SU-DHL-6 (cell line): ENCODE measurements at regions not wholly inside any gene's neighbourhood (a gene's known extent, or its start where the extent isn't known, plus 50 kb on each side); places are given as distances from the start of the nearest gene placed in this dataset.

Experiments used
- H2AFZ ChIP-seq: fragments of 200-600 bp; sonication (generic); 2 replicates; pipeline ENCODE4 v1.6.1; 2014; ENCODE audit warnings: low read depth, mild to moderate bottlenecking, moderate library complexity, mixed read lengths, antibody characterized with exemption, low read length; ENCODE audit not compliant: severe bottlenecking
- H3F3A ChIP-seq: fragments of 200-600 bp; shearing (Covaris generic); 2 replicates; pipeline ENCODE4 v1.6.0; 2016; ENCODE audit warnings: antibody characterized with exemption, mild to moderate bottlenecking; ENCODE audit not compliant: insufficient read depth
- H3K27ac ChIP-seq: fragments of 200-600 bp; sonication (generic); 2 replicates; pipeline ENCODE4 v1.5.1; 2016; ENCODE audit warnings: low read depth, mild to moderate bottlenecking, low read length, moderate library complexity, mixed read lengths
- H3K27me3 ChIP-seq: fragments of 200-600 bp; sonication (generic), shearing (Covaris generic); 2 replicates; pipeline ENCODE4 v1.6.0; 2014; ENCODE audit warnings: mild to moderate bottlenecking, low read length
- H3K36me3 ChIP-seq: fragments of 200-600 bp; sonication (generic); 2 replicates; pipeline ENCODE4 v1.6.1; 2014; ENCODE audit warnings: mild to moderate bottlenecking, low read length, mixed read lengths
- H3K4me2 ChIP-seq: fragments of 300-600, 200-600 bp; shearing (Covaris generic), sonication (generic); 2 replicates; pipeline ENCODE4 v1.6.0; 2014; ENCODE audit warnings: low read length, low read depth, mild to moderate bottlenecking; ENCODE audit not compliant: poor library complexity, severe bottlenecking
- H3K4me3 ChIP-seq: fragments of 200-600 bp; sonication (generic); 2 replicates; pipeline ENCODE4 v1.5.1; 2014; ENCODE audit warnings: antibody characterized with exemption, low read length, mild to moderate bottlenecking, mixed read lengths; ENCODE audit not compliant: insufficient read depth, poor library complexity, severe bottlenecking
- H3K79me2 ChIP-seq: fragments of 200-600 bp; sonication (generic); 2 replicates; pipeline ENCODE4 v1.6.1; 2014; ENCODE audit warnings: mild to moderate bottlenecking, low read length, moderate library complexity; ENCODE audit not compliant: insufficient read depth
- H3K9ac ChIP-seq: fragments of 200-600 bp; sonication (generic); 2 replicates; pipeline ENCODE4 v1.7.0; 2014; ENCODE audit warnings: mild to moderate bottlenecking, low read length
- H3K9me2 ChIP-seq: fragments of 200-600 bp; sonication (generic); replicated peaks from 2 replicates; pipeline ENCODE4 v1.6.1; 2014; ENCODE audit warnings: low read length; ENCODE audit not compliant: insufficient read depth
- H3K9me3 ChIP-seq: fragments of 200-600 bp; sonication (generic); 2 replicates; pipeline ENCODE4 v1.6.1; 2014; ENCODE audit warnings: low read length, mixed read lengths; ENCODE audit not compliant: insufficient read depth
- H4K20me1 ChIP-seq: fragments of 200-600 bp; sonication (generic); 2 replicates; pipeline ENCODE4 v1.6.1; 2014; ENCODE audit warnings: low read depth, mild to moderate bottlenecking, antibody characterized with exemption, low read length, moderate library complexity, mixed read lengths
- CTCF ChIP-seq: fragments of 200-600 bp; sonication (generic); IDR thresholded peaks from one replicate; pipeline ENCODE4 v1.5.1; 2017; ENCODE audit warnings: antibody characterized with exemption, mild to moderate bottlenecking, low read length, moderate library complexity; ENCODE audit not compliant: insufficient read depth, poor library complexity, severe bottlenecking
- EZH2phosphoT487 ChIP-seq: fragments of 200-600 bp; sonication (generic), shearing (Covaris generic); conservative IDR thresholded peaks from 2 replicates; pipeline ENCODE4 v1.6.1; 2018; ENCODE audit warnings: mild to moderate bottlenecking, antibody characterized with exemption, low read length, moderate library complexity, mixed read lengths

DNA sequence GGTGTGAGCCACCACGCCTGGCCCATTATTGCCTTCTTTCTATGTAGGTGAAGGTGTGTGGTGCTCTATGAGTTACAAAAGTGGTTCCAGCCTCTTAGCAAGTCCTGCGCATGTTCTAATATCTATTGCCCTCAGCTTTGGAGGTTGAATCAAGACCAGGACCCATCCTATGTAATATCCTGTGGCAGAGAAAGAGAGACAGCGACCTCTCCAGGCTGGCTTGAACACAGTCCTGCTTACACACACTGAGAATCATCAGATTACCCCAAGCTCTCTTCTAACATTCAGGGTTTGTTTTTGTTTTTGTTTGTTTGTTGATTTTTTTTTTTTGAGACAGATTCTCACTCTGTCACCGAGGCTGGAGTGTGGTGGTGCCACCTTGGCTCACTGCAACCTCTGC lies 94.7 kb upstream of the OSMR start:
- Histone ChIP-seq H3K79me2 (no peaks in the 10 kb centered on the region), H3K27ac (no peak overlapping the region), H3K4me2 (no peak overlapping the region), H3K9ac (no peak overlapping the region), H2AFZ (no peak overlapping the region), H3K9me3 (no peaks in the 10 kb centered on the region), H3K36me3 (no peaks in the 10 kb centered on the region), H3K9me2 (no peaks in the 10 kb centered on the region), H3K4me3 (no peak overlapping the region), H3F3A (no peaks in the 10 kb centered on the region), H4K20me1 (no peaks in the 10 kb centered on the region), H3K27me3 (no peaks in the 10 kb centered on the region)
- TF ChIP-seq CTCF (no peak), EZH2phosphoT487 (no peak)

DNA sequence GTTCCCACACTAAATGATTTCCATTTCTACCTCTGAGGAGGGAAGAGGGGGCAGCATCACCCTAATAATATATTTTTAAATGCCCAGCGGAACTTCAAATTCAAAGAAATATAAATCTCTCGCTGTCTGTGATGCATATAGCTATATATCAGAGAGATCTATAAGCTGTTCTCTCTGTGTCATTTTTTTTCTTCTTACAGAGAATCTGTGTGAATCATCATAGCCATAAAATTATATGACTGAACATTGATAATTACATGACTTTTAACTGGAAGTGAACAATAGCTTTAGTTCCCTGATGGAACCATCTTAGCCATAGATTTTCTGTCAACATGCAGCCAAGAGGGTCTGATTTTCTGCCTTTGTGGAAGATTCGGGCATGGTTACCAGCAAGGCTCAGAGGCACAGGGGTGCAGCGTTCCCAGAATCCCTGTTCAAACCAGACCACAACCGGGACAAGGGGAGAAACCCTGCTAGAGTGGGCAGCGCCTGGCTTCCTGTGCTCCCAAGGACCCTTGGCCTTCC lies 93.7 kb upstream of the OSMR start:
- H3K27me3 ChIP-seq, result no peaks in the 10 kb centered on the region
- no peaks in the 10 kb centered on the region for H4K20me1 ChIP-seq
- H3K4me3 ChIP-seq, result no peak overlapping the region
- no peaks in the 10 kb centered on the region for H3K79me2 ChIP-seq
- H3K4me2 ChIP-seq, result no peak overlapping the region
- H2AFZ ChIP-seq, result no peak overlapping the region
- no peaks in the 10 kb centered on the region for H3K9me3 ChIP-seq
- no peak overlapping the region for H3K27ac ChIP-seq
- no peaks in the 10 kb centered on the region for H3F3A ChIP-seq
- no peak overlapping the region for H3K9ac ChIP-seq
- no peaks in the 10 kb centered on the region for H3K36me3 ChIP-seq
- TF ChIP-seq CTCF (no peak), EZH2phosphoT487 (no peak)
- no peaks in the 10 kb centered on the region for H3K9me2 ChIP-seq

DNA sequence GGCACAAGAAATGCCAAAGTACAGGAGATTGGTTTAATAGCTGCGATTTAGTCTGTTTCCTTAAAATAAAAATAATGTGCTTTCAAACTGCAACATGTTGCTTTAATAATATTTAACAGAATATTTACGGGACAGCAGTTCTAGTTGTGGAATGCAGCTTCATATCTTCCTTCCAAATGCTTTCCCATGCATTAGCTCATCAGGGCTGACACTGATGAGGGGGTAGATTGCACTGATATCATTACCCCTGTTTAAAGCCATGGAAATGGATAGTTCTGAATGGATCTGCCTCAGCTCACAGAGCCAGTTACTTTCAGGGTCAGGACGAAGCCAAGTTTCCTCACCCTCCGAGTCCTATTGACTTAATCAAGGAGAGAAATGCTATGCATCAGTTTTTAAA lies 93.2 kb upstream of the OSMR start:
- Histone ChIP-seq H3K4me3 (no peak overlapping the region), H3K9ac (no peak overlapping the region), H2AFZ (no peak overlapping the region), H3K27me3 (no peaks in the 10 kb centered on the region), H3K36me3 (no peaks in the 10 kb centered on the region), H3K9me2 (no peaks in the 10 kb centered on the region), H3K79me2 (no peaks in the 10 kb centered on the region), H3K27ac (no peak overlapping the region), H3K4me2 (no peak overlapping the region), H4K20me1 (no peaks in the 10 kb centered on the region), H3K9me3 (no peaks in the 10 kb centered on the region), H3F3A (no peaks in the 10 kb centered on the region)
- TF ChIP-seq CTCF, result no peak
- no peak for TF ChIP-seq EZH2phosphoT487

DNA sequence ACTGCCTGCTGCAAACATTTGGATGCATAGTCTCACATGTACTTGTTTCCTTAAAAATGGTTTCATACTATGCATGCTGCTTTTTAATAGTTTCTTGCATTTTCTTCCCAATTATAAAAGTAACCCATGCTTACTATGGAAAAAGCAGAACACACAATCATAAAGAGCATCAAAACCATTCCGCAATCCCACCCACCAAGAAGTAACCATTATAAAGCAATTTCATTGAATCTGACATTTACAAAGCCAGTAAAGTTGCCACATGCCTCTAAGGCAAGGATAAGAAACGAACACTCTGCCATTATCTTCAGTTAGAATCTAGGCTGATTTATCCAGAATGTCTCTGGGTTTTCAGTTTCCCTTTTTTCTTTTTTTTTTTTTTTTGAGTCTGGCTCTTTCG lies 92.7 kb upstream of the OSMR start:
- Histone ChIP-seq H3K4me3 (no peak overlapping the region), H3K79me2 (no peaks in the 10 kb centered on the region), H4K20me1 (no peaks in the 10 kb centered on the region)

More for the DNA sequence above, 92.7 kb upstream of the OSMR start:
- Histone ChIP-seq H3K27ac (no peak overlapping the region), H3K9me2 (no peaks in the 10 kb centered on the region), H3K27me3 (no peaks in the 10 kb centered on the region), H3K9ac (no peak overlapping the region), H3K4me2 (no peak overlapping the region), H3K36me3 (no peaks in the 10 kb centered on the region), H3K9me3 (no peaks in the 10 kb centered on the region), H3F3A (no peaks in the 10 kb centered on the region), H2AFZ (no peak overlapping the region)
- TF ChIP-seq EZH2phosphoT487, result no peak
- no peak for TF ChIP-seq CTCF
